H9 (cell line): ENCODE measurements at regions not wholly inside any gene's neighbourhood (a gene's known extent, or its start where the extent isn't known, plus 50 kb on each side); places are given as distances from the start of the nearest gene placed in this dataset.

ENCODE experiments used
- DNase-seq: peaks from one replicate; pipeline ENCODE4 v3.0.0-alpha.2; 2017
- H2AFZ ChIP-seq: one replicate; pipeline ENCODE4 v1.6.1; 2013; ENCODE audit warnings: mild to moderate bottlenecking, low read length, control low read depth, moderate library complexity
- H2AK5ac ChIP-seq: 2 replicates; pipeline ENCODE4 v1.6.1; 2013; ENCODE audit warnings: low read length, control low read depth, mixed read lengths; ENCODE audit not compliant: insufficient read length
- H2BK120ac ChIP-seq: one replicate; pipeline ENCODE4 v1.6.1; 2013; ENCODE audit warnings: low read depth, mild to moderate bottlenecking, low read length, control low read depth, inconsistent platforms; ENCODE audit not compliant: poor library complexity, severe bottlenecking
- H2BK12ac ChIP-seq: 2 replicates; pipeline ENCODE4 v1.6.1; 2013; ENCODE audit warnings: low read length, control low read depth, mixed read lengths, low read depth; ENCODE audit not compliant: insufficient read length
- H2BK15ac ChIP-seq: 2 replicates; pipeline ENCODE4 v1.6.1; 2013; ENCODE audit warnings: low read depth, low read length, control low read depth
- H2BK20ac ChIP-seq: one replicate; pipeline ENCODE4 v1.6.1; 2013; ENCODE audit warnings: low read depth, mild to moderate bottlenecking, low read length, control low read depth, inconsistent platforms; ENCODE audit not compliant: poor library complexity, severe bottlenecking
- H2BK5ac ChIP-seq: 2 replicates; pipeline ENCODE4 v1.6.1; 2013; ENCODE audit warnings: low read length, control low read depth, mixed read lengths; ENCODE audit not compliant: insufficient read length
- H3K14ac ChIP-seq: 2 replicates; pipeline ENCODE4 v1.6.1; 2013; ENCODE audit warnings: low read length, control low read depth; ENCODE audit not compliant: insufficient read depth
- H3K18ac ChIP-seq: 2 replicates; pipeline ENCODE4 v1.6.1; 2013; ENCODE audit warnings: low read depth, mild to moderate bottlenecking, mixed read lengths, low read length, control low read depth; ENCODE audit not compliant: insufficient read length
- H3K23ac ChIP-seq: 2 replicates; pipeline ENCODE4 v1.6.1; 2013; ENCODE audit warnings: low read length, control low read depth, mixed read lengths, low read depth; ENCODE audit not compliant: insufficient read length
- H3K23me2 ChIP-seq: 2 replicates; pipeline ENCODE4 v1.6.1; 2013; ENCODE audit warnings: low read depth, mild to moderate bottlenecking, mixed read lengths, low read length, control low read depth; ENCODE audit not compliant: insufficient read length, poor library complexity, severe bottlenecking
- H3K27ac ChIP-seq: 2 replicates; pipeline ENCODE4 v1.5.1; 2013; ENCODE audit warnings: low read length, control low read depth, mixed read lengths, low read depth; ENCODE audit not compliant: insufficient read length
- H3K27me3 ChIP-seq: 2 replicates; pipeline ENCODE4 v1.6.1; 2013; ENCODE audit warnings: low read length, control low read depth, inconsistent platforms; ENCODE audit not compliant: insufficient read depth
- H3K4ac ChIP-seq: 2 replicates; pipeline ENCODE4 v1.6.1; 2013; ENCODE audit warnings: low read depth, mild to moderate bottlenecking, control low read depth, inconsistent platforms, low read length, moderate library complexity
- H3K4me1 ChIP-seq: 2 replicates; pipeline ENCODE4 v1.6.1; 2013; ENCODE audit warnings: low read length, control low read depth, inconsistent platforms; ENCODE audit not compliant: insufficient read depth
- H3K4me2 ChIP-seq: 2 replicates; pipeline ENCODE4 v1.6.1; 2013; ENCODE audit warnings: low read length, control low read depth, mixed read lengths; ENCODE audit not compliant: insufficient read length, insufficient read depth
- H3K56ac ChIP-seq: 2 replicates; pipeline ENCODE4 v1.6.1; 2013; ENCODE audit warnings: low read depth, mild to moderate bottlenecking, mixed read lengths, low read length, control low read depth; ENCODE audit not compliant: insufficient read length
- H3K79me1 ChIP-seq: 2 replicates; pipeline ENCODE4 v1.6.1; 2013; ENCODE audit warnings: low read depth, mild to moderate bottlenecking, moderate library complexity, low read length, control low read depth, inconsistent platforms; ENCODE audit not compliant: insufficient read depth, poor library complexity, severe bottlenecking
- H3K79me2 ChIP-seq: 2 replicates; pipeline ENCODE4 v1.6.1; 2013; ENCODE audit warnings: low read length, control low read depth, inconsistent platforms; ENCODE audit not compliant: insufficient read depth
- H3K9ac ChIP-seq: 2 replicates; pipeline ENCODE4 v1.6.1; 2013; ENCODE audit warnings: low read length, control low read depth, mixed read lengths; ENCODE audit not compliant: insufficient read length; ENCODE audit errors: extremely low read depth
- H3K9me3 ChIP-seq: one replicate; pipeline ENCODE4 v1.6.1; 2013; ENCODE audit warnings: low read depth, low read length, inconsistent platforms; ENCODE audit not compliant: control insufficient read depth
- H3T11ph ChIP-seq: one replicate; pipeline ENCODE4 v1.6.1; 2013; ENCODE audit warnings: mild to moderate bottlenecking, low read length, control low read depth, inconsistent platforms
- H4K20me1 ChIP-seq: one replicate; pipeline ENCODE4 v1.6.1; 2013; ENCODE audit not compliant: control insufficient read depth, insufficient read length, insufficient read depth
- H4K5ac ChIP-seq: 2 replicates; pipeline ENCODE4 v1.6.1; 2013; ENCODE audit warnings: low read depth, mild to moderate bottlenecking, mixed read lengths, low read length, control low read depth; ENCODE audit not compliant: insufficient read length
- H4K8ac ChIP-seq: replicated peaks from 2 replicates; pipeline ENCODE4 v1.6.1; 2013; ENCODE audit warnings: low read length, control low read depth, mixed read lengths, low read depth; ENCODE audit not compliant: insufficient read length
- H4K91ac ChIP-seq: 2 replicates; pipeline ENCODE4 v1.6.1; 2013; ENCODE audit warnings: low read depth, mild to moderate bottlenecking, moderate library complexity, mixed read lengths, low read length, control low read depth; ENCODE audit not compliant: insufficient read length
- H3K27ac Mint-ChIP-seq, 3 experiments: 2 replicates in 2 of 3; 3 replicates in 1 of 3; pipeline ENCODE4 v1.8.0; 2020 to 2021; ENCODE audit warnings: mixed read lengths in 3 of 3, mild to moderate bottlenecking in 1 of 3, moderate library complexity in 1 of 3
- H3K27me3 Mint-ChIP-seq: 2 replicates; pipeline ENCODE4 v1.8.0; 2021; ENCODE audit warnings: low read depth, mild to moderate bottlenecking, moderate library complexity, mixed read lengths
- H3K36me3 Mint-ChIP-seq, 3 experiments: 2 replicates in 2 of 3; 3 replicates in 1 of 3; pipeline ENCODE4 v1.8.0; 2020 to 2021; ENCODE audit warnings: low read depth in 3 of 3, mixed read lengths in 3 of 3; ENCODE audit not compliant: insufficient read depth in 1 of 3
- H3K4me1 Mint-ChIP-seq, 2 experiments: 2 replicates each; pipeline ENCODE4 v1.8.0; 2020; ENCODE audit warnings: mixed read lengths in 2 of 2
- H3K4me3 Mint-ChIP-seq, 2 experiments: 2 replicates in 1 of 2; 3 replicates in 1 of 2; pipeline ENCODE4 v1.8.0; 2020 to 2021; ENCODE audit warnings: mild to moderate bottlenecking in 2 of 2, mixed read lengths in 2 of 2, moderate library complexity in 1 of 2
- H3K9me3 Mint-ChIP-seq, 2 experiments: 2 replicates in 1 of 2; 3 replicates in 1 of 2; pipeline ENCODE4 v1.8.0; 2020; ENCODE audit warnings: mild to moderate bottlenecking in 2 of 2, mixed read lengths in 2 of 2, moderate library complexity in 1 of 2
- CTCF ChIP-seq: fragments of 200-600 bp; sonication (generic); conservative IDR thresholded peaks from 3 replicates; pipeline ENCODE4 v1.8.0; 2021; ENCODE audit warnings: antibody characterized with exemption, mild to moderate bottlenecking
- WGBS: extraction: QIAGEN DNeasy Blood & Tissue Kit; methylation state at CpG from one replicate; pipeline ENCODE4 v1.1.7; 2013; ENCODE audit warnings: missing lambda C conversion rate, low lambda C conversion rate, mixed read lengths; ENCODE audit not compliant: insufficient read length; ENCODE audit errors: extremely low coverage; 5-methylcytosine and 5-hydroxymethylcytosine counted together

GRCh38 chr4:12716896-12717295 is 767.2 kb downstream of the RAB28 start:
- WGBS, result no CpG with 5 or more reads among the region's 1 CpG
- DNase-seq, result no peak
- Histone ChIP-seq H3T11ph (no peak overlapping the region), H4K91ac (no peak overlapping the region), H2BK120ac (no peak overlapping the region), H2BK20ac (no peak overlapping the region), H3K14ac (no peak overlapping the region), H4K20me1 (no peaks in the 10 kb centered on the region), H3K23ac (no peak overlapping the region), H2AFZ (no peak overlapping the region), H2BK15ac (no peak overlapping the region), H3K4me2 (no peak overlapping the region), H3K9ac (no peak overlapping the region), H3K56ac (no peak overlapping the region), H2AK5ac (no peak overlapping the region), H3K9me3 (no peaks in the 10 kb centered on the region), H3K4ac (no peak overlapping the region), H3K79me1 (no peaks in the 10 kb centered on the region), H3K18ac (no peak overlapping the region), H4K5ac (no peak overlapping the region), H3K27ac (no peak overlapping the region), H3K4me1 (no peaks in the 10 kb centered on the region), H2BK12ac (no peak overlapping the region), H2BK5ac (no peak overlapping the region), H4K8ac (no peak overlapping the region), H3K23me2 (no peaks in the 10 kb centered on the region), H3K27me3 (no peaks in the 10 kb centered on the region), H3K79me2 (no peaks in the 10 kb centered on the region)
- Mint-ChIP-seq H3K36me3 (no peaks in the 10 kb centered on the region), H3K9me3 (no peaks in the 10 kb centered on the region), H3K4me1 (no peaks in the 10 kb centered on the region), H3K27me3 (no peaks in the 10 kb centered on the region), H3K27ac (no peak overlapping the region), H3K4me3 (no peak overlapping the region)
- TF ChIP-seq CTCF, result no peak
